ENCODE measurements at regions not wholly inside any gene's neighbourhood (a gene's known extent, or its start where the extent isn't known, plus 50 kb on each side); places are given as distances from the start of the nearest gene placed in this dataset.
A peak's percentile ranks its signal among the peaks of the same experiment; 100 is the strongest.

DNA sequence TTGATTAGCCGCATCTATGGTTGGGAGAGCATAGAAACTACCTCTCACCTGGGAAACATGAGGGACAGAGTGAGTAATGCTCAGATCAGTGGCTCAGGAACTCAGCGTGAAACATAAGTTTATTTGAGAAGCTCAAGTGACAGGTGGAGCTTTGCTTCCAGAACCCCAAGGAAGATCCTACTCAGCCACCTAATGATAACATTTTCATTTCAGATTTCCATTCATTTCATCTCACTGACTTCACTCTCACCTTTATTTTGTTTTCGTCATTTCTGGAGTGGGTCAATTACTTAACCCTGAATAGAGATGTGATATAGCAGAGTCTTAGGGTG is 145.5 kb upstream of the DUSP10 start:
- TF ChIP-seq, protein P1, sequence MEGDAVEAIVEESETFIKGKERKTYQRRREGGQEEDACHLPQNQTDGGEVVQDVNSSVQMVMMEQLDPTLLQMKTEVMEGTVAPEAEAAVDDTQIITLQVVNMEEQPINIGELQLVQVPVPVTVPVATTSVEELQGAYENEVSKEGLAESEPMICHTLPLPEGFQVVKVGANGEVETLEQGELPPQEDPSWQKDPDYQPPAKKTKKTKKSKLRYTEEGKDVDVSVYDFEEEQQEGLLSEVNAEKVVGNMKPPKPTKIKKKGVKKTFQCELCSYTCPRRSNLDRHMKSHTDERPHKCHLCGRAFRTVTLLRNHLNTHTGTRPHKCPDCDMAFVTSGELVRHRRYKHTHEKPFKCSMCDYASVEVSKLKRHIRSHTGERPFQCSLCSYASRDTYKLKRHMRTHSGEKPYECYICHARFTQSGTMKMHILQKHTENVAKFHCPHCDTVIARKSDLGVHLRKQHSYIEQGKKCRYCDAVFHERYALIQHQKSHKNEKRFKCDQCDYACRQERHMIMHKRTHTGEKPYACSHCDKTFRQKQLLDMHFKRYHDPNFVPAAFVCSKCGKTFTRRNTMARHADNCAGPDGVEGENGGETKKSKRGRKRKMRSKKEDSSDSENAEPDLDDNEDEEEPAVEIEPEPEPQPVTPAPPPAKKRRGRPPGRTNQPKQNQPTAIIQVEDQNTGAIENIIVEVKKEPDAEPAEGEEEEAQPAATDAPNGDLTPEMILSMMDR (IDR thresholded peaks at IDR 0.05; ENCODE audit: insufficient read depth, low read depth, low read length, missing control alignments), result no peak
- DNase-seq (ENCODE audit: low read depth), result no peak
- no peak overlapping the region for H3K4me3 ChIP-seq (ENCODE audit: low read length)

DNA sequence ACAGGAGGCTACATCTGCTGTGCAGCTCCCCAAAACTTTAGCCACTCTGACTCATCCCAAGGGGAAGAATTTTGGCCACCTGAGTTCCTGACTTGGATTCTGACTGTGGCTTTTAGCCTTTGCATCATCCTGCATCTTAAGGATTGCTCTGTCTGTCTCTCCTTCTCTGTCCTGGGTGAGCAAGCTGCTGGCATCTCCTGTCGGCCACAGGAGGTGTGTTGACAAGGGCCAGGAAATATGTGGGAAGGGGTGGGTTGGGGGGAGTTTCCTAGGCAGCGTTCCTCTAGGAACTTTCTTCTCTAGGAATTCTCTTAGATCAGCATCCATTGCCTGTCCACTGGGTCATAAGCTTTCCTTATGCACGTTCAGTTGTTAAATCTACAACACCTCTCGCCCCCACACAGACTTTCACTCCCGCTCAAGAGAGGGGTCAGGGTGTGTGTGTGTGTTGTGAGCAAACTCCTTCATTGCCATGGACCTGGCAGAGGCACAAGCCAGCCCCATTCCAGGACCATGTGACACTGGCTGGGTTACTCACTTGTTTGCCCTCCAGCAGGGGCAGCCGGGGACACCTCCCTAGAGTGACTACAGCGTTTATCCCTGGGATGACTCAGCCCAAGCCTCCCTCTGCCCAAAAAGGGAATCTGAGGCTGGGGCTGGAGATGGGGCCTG is 145.0 kb upstream of the DUSP10 start:
- no peak overlapping the region for H3K4me3 ChIP-seq (ENCODE audit: low read length)
- peak; percentile 99 for DNase-seq (ENCODE audit: low read depth)
- TF ChIP-seq, protein P1 (IDR thresholded peaks at IDR 0.05; ENCODE audit: insufficient read depth, low read depth, low read length, missing control alignments), result no peak

DNA sequence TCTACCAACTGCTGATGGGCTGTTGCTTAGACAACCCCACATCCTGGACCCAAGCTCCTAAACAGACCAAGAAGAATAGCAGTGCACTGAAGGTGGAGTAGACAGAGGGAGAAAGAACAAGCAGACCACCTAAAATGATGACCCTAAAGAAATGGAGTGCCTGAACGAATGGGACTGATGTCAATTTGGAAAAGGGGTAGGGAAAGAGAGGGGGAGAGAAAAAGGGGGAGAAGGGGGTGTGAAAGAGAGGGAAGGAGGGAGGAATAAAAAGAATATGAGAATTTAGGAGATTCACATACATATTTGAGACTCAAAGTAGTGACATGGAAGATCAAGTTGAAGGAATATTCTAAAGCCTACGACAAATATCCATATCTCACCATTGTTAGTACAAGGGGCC is 144.4 kb upstream of the DUSP10 start:
- TF ChIP-seq, protein P1 (IDR thresholded peaks at IDR 0.05; ENCODE audit: insufficient read depth, low read depth, low read length, missing control alignments), result no peak
- DNase-seq (ENCODE audit: low read depth), result no peak

DNA sequence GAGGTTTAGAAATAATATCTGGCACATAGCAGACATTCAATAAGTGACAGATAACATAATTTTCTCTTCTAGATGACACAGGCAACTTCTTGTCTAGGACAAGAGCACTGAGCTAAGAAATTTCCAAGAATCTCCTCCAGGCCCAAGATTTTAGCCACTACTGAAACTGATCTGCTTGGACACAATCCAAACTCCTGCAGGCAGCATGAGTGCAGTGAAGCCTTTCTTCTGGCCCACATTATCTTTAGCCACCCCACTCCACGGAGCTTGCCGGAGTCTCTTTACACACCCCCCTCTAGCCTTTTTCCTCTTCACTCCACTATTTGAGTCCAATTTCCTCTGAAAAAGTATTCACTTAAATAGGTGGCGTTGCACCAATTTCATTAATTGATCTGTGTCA is 142.9 kb upstream of the DUSP10 start:
- DNase-seq (ENCODE audit: low read depth), result no peak
- H3K4me3 ChIP-seq (ENCODE audit: low read length), result no peak overlapping the region
- TF ChIP-seq, protein P1 (IDR thresholded peaks at IDR 0.05; ENCODE audit: insufficient read depth, low read depth, low read length, missing control alignments), result no peak

More for the DNA sequence above, 144.4 kb upstream of the DUSP10 start:
- H3K4me3 ChIP-seq (ENCODE audit: low read length), result no peak overlapping the region

DNA sequence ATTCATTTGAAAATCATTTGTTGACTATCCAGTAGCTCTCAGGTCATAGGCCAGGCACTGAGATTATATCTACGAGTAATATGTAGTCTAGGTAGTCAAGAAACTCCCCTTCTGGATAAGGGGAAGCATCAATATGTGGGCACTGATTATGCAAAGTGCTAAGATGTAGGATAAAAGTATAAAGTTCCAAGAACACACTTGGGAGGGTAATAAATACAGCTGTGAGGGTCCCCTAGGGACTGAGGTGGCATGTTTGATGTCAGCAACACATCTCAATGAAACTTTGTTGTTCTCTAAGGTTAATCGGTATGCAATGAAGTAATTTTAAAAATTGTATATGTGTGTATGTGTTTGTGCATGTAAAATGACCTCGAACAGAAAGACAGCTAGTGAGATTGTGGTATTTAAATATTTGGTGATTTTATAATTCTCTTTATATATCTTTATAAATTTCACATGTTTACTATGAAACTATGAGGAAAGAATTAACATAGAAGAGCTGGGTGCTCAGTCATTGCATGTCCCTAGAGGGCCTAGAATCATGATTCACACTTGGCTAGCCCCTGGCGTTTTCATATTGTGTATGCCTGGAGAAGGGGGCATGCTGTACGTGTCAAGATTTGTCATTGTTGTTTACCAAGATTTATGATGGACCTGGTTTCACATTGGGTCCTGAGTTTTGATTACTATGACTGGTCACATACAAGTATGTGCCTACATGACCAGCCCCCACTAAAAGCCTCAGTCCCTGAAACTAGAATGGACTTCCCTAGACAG is 140.1 kb upstream of the DUSP10 start:
- no peak overlapping the region for H3K4me3 ChIP-seq (ENCODE audit: low read length)
- DNase-seq (ENCODE audit: low read depth), result peak; percentile 85
- TF ChIP-seq, protein P1 (IDR thresholded peaks at IDR 0.05; ENCODE audit: insufficient read depth, low read depth, low read length, missing control alignments), result no peak

DNA sequence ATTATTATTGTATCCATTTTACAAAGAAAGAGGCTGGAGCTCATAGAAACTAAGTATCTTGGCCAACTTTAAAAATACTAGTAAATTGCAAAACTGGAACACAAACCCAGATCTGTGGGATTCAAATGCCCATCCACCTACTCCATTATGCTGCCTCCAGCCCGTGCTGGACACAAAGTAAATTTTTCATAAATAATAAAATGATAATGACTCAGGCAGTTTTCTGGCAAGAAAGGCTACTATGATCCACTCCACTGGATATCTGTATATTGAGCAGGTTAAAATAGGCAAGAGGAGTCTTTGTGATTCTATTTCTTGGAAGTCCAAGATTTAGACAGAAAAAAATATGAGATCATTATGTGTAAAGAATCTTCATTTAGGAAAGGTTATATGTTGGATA is 138.3 kb upstream of the DUSP10 start:
- DNase-seq (ENCODE audit: low read depth), result no peak
- H3K4me3 ChIP-seq (ENCODE audit: low read length), result no peak overlapping the region
- TF ChIP-seq, protein P1 (IDR thresholded peaks at IDR 0.05; ENCODE audit: insufficient read depth, low read depth, low read length, missing control alignments), result no peak

Data from epithelial cell of esophagus (primary cell).